A549 (cell line): ENCODE measurements at regions not wholly inside any gene's neighbourhood (a gene's known extent, or its start where the extent isn't known, plus 50 kb on each side); places are given as distances from the start of the nearest gene placed in this dataset.

Experiments
- ATAC-seq, 2 experiments: fragments of 200-7000 bp in 1 of 2; fragments of >200 bp in 1 of 2; cut with Nextera tagmentation in 1 of 2; cut with Tn5 transposase in 1 of 2; 3 replicates each; pipeline versions ENCODE4 v1.8.0 to v1.9.1; 2018 to 2020; ENCODE audit warnings: mild to moderate bottlenecking in 1 of 2, moderate library complexity in 1 of 2
- CTCF ChIA-PET: fragments of 300-600 bp; sonication (Branson Sonifier 250); formaldehyde crosslinking; extraction: SDS; loops from one replicate; lab custom pipeline; 2021; ENCODE audit warnings: antibody characterized with exemption, inconsistent platforms; lab: Yijun Ruan, JAX
- POLR2A ChIA-PET: fragments of 350-600 bp; formaldehyde crosslinking; extraction: SDS; loops from one replicate; lab custom pipeline; 2021; ENCODE audit warnings: antibody characterized with exemption, inconsistent platforms; lab: Yijun Ruan, JAX
- DNase-seq, 2 experiments: peaks; one replicate each; pipeline versions ENCODE4 v3.0.0 to v3.0.0-alpha.2; 2011 to 2016; ENCODE audit warnings: low read depth in 1 of 2, low spot score in 1 of 2
- FAIRE-seq: peaks from 2 replicates; lab custom pipeline; 2011; peaks lifted over from hg19 to GRCh38; lab: Jason Lieb, UNC
- H3K27ac ChIP-seq, 2 experiments: fragments of >200 bp; sonication (Bioruptor Twin); formaldehyde crosslinking; 3 replicates each; pipeline ENCODE4 v1.5.1; 2016 to 2017
- H3K4me1 ChIP-seq: fragments of >200 bp; sonication (Bioruptor Twin); formaldehyde crosslinking; 3 replicates; pipeline ENCODE4 v1.6.1; 2016
- H3K4me2 ChIP-seq: fragments of >200 bp; sonication (Bioruptor Twin); formaldehyde crosslinking; 3 replicates; pipeline ENCODE4 v1.6.1; 2016
- H3K4me3 ChIP-seq: fragments of >200 bp; sonication (Bioruptor Twin); formaldehyde crosslinking; 3 replicates; pipeline ENCODE4 v1.5.1; 2016
- H3K9me3 ChIP-seq: fragments of >200 bp; sonication (Bioruptor Twin); formaldehyde crosslinking; 3 replicates; pipeline ENCODE4 v1.6.1; 2016
- BCL3 ChIP-seq: fragments of >200 bp; sonication (Bioruptor Twin); formaldehyde crosslinking; IDR thresholded peaks from 3 replicates; pipeline ENCODE4 v1.6.1; 2016
- BHLHE40 ChIP-seq: IDR thresholded peaks from 2 replicates; pipeline ENCODE4 v1.6.1; 2012; ENCODE audit warnings: low read depth, low read length, inconsistent platforms
- CBX2 ChIP-seq: fragments of 200-600 bp; sonication (generic); IDR thresholded peaks from 2 replicates; pipeline ENCODE4 v1.6.1; 2016; ENCODE audit warnings: low read depth, mild to moderate bottlenecking, borderline replicate concordance
- CEBPB ChIP-seq, 2 experiments: fragments of >200 bp in 1 of 2; sonication (Bioruptor Twin) in 1 of 2; formaldehyde crosslinking in 1 of 2; IDR thresholded peaks; 2 replicates each; pipeline ENCODE4 v1.6.1; 2012 to 2016
- CHD4 ChIP-seq: fragments of 200-600 bp; sonication (generic); IDR thresholded peaks from 2 replicates; pipeline ENCODE4 v1.6.1; 2016; ENCODE audit warnings: antibody characterized with exemption, mild to moderate bottlenecking, borderline replicate concordance
- CTCF ChIP-seq: fragments of >200 bp; sonication (Bioruptor Twin); formaldehyde crosslinking; IDR thresholded peaks from 3 replicates; pipeline ENCODE4 v1.5.1; 2016
- E2F6 ChIP-seq: IDR thresholded peaks from 2 replicates; pipeline ENCODE4 v1.6.1; 2012; ENCODE audit warnings: low read depth, borderline replicate concordance
- ELK1 ChIP-seq: fragments of 150-350 bp; IDR thresholded peaks from 2 replicates; pipeline ENCODE4 v1.6.1; 2014; ENCODE audit warnings: low read depth, mild to moderate bottlenecking, low read length
- EP300 ChIP-seq, 2 experiments: fragments of >200 bp; sonication (Bioruptor Twin); formaldehyde crosslinking; IDR thresholded peaks; 2 replicates in 1 of 2; 3 replicates in 1 of 2; pipeline ENCODE4 v1.6.1; 2016 to 2017
- FOSB ChIP-seq: fragments of 250-450 bp; sonication (Bioruptor Pico); IDR thresholded peaks from 2 replicates; pipeline ENCODE4 v1.5.0; 2020; ENCODE audit warnings: mild to moderate bottlenecking, moderate library complexity
- FOXS1 ChIP-seq: fragments of 250-450 bp; sonication (Bioruptor Pico); IDR thresholded peaks from 2 replicates; pipeline ENCODE4 v1.5.0; 2020; ENCODE audit warnings: mild to moderate bottlenecking, moderate library complexity
- GATA3 ChIP-seq: IDR thresholded peaks from 2 replicates; pipeline ENCODE4 v1.6.1; 2012; ENCODE audit warnings: borderline replicate concordance
- HDAC2 ChIP-seq: fragments of 200-600 bp; sonication (generic); IDR thresholded peaks from 2 replicates; pipeline ENCODE4 v1.6.1; 2016
- HES2 ChIP-seq: fragments of >200 bp; sonication (Bioruptor Twin); formaldehyde crosslinking; IDR thresholded peaks from 2 replicates; pipeline ENCODE4 v1.6.1; 2016
- HEYL ChIP-seq: fragments of 250-450 bp; sonication (Bioruptor Pico); IDR thresholded peaks from 2 replicates; pipeline ENCODE4 v1.8.0; 2021; ENCODE audit warnings: mild to moderate bottlenecking, moderate library complexity
- HMGXB4 ChIP-seq: fragments of 250-450 bp; sonication (Bioruptor Pico); IDR thresholded peaks from 2 replicates; pipeline ENCODE4 v1.5.0; 2021; ENCODE audit warnings: mild to moderate bottlenecking, moderate library complexity, borderline replicate concordance
- JUN ChIP-seq, 2 experiments: fragments of >200 bp; sonication (Bioruptor Twin); formaldehyde crosslinking; IDR thresholded peaks; 2 replicates in 1 of 2; 3 replicates in 1 of 2; pipeline ENCODE4 v1.6.1; 2016 to 2017
- KDM5A ChIP-seq: fragments of 200-600 bp; sonication (generic); IDR thresholded peaks from 2 replicates; pipeline ENCODE4 v1.6.1; 2016; ENCODE audit warnings: antibody characterized with exemption, mild to moderate bottlenecking
- MAZ ChIP-seq: fragments of 150-350 bp; IDR thresholded peaks from 2 replicates; pipeline ENCODE4 v1.6.1; 2014; ENCODE audit warnings: antibody characterized with exemption, low read depth, low read length, borderline replicate concordance
- MYC ChIP-seq: IDR thresholded peaks from 2 replicates; pipeline ENCODE4 v1.6.1; 2012; ENCODE audit warnings: mild to moderate bottlenecking, inconsistent platforms, low read length, improper control_type of control experiment, borderline replicate concordance
- NPAS2 ChIP-seq: fragments of 250-450 bp; sonication (Bioruptor Pico); IDR thresholded peaks from 2 replicates; pipeline ENCODE4 v1.8.0; 2022; ENCODE audit warnings: mild to moderate bottlenecking, moderate library complexity, borderline replicate concordance
- NR3C1 ChIP-seq: fragments of >200 bp; sonication (Bioruptor Twin); formaldehyde crosslinking; IDR thresholded peaks from 3 replicates; pipeline ENCODE4 v1.6.1; 2017
- POLR2A ChIP-seq: IDR thresholded peaks from 2 replicates; pipeline ENCODE4 v1.6.1; 2012; ENCODE audit warnings: mild to moderate bottlenecking, low read length
- RAD21 ChIP-seq, 2 experiments: fragments of >200 bp in 1 of 2; sonication (Bioruptor Twin) in 1 of 2; formaldehyde crosslinking in 1 of 2; IDR thresholded peaks in 1 of 2; conservative IDR thresholded peaks in 1 of 2; 2 replicates in 1 of 2; 3 replicates in 1 of 2; pipeline ENCODE4 v1.6.1; 2012 to 2018; ENCODE audit warnings: inconsistent platforms in 1 of 2
- SMC3 ChIP-seq: fragments of >200 bp; sonication (Bioruptor Twin); formaldehyde crosslinking; IDR thresholded peaks from 3 replicates; pipeline ENCODE4 v1.6.1; 2018; ENCODE audit warnings: inconsistent platforms
- SREBF2 ChIP-seq: fragments of 450-650 bp; IDR thresholded peaks from 2 replicates; pipeline ENCODE4 v1.6.1; 2014; ENCODE audit warnings: mild to moderate bottlenecking, moderate library complexity
- TFCP2L1 ChIP-seq: fragments of 250-450 bp; sonication (Bioruptor Pico); IDR thresholded peaks from 2 replicates; pipeline ENCODE4 v1.5.0; 2021; ENCODE audit warnings: mild to moderate bottlenecking
- USF2 ChIP-seq: fragments of 450-650 bp; IDR thresholded peaks from 2 replicates; pipeline ENCODE4 v1.6.1; 2014; ENCODE audit warnings: antibody characterized with exemption
- WGBS: methylation state at CpG from one replicate; pipeline ENCODE4 v1.1.6; 2017; ENCODE audit errors: missing lambda C conversion rate; 5-methylcytosine and 5-hydroxymethylcytosine counted together

- Histone ChIP-seq H3K9me3 (no peaks in the 10 kb centered on the region), H3K27ac (no peak overlapping the region), H3K4me1 (no peaks in the 10 kb centered on the region), H3K4me2 (no peak overlapping the region)
- CTCF ChIA-PET: no interaction called here
- DNase-seq: no peak
- no peak for FAIRE-seq
- no peak for ATAC-seq
- 26% methylated on average over 6 of the region's 7 CpGs for WGBS
- TF ChIP-seq FOXS1 (CRISPR knock-in tag) (no peak), EP300 (IDR thresholded peaks at IDR 0.05) (no peak), KDM5A (no peak), CEBPB (IDR thresholded peaks at IDR 0.05) (no peak), MAZ (no peak), SMC3 (no peak), MYC (no peak), HEYL (CRISPR knock-in tag) (no peak), FOSB (no peak), CBX2 (no peak), HMGXB4 (CRISPR knock-in tag) (no peak), SREBF2 (no peak), E2F6 (no peak), TFCP2L1 (no peak), POLR2A (no peak), HDAC2 (no peak), HES2 (no peak)
- TF ChIP-seq, all 56 proteins: peak for 0
- POLR2A ChIA-PET: no interaction called here
- H3K4me3 ChIP-seq: no peak overlapping the region
Observed at GRCh38 chr4:108446556-108446955, 173.8 kb upstream of the RPL34 start.

- ChIA-PET CTCF (no interaction called here), POLR2A (no interaction called here)
- TF ChIP-seq ELK1 (no peak), JUN (IDR thresholded peaks at IDR 0.05) (no peak), NR3C1 (no peak), BCL3 (no peak)
- 10% methylated on average over 2 of the region's 2 CpGs for WGBS
- FAIRE-seq (no peak), ATAC-seq (no peak), DNase-seq (no peak)
- H3K4me2 ChIP-seq: no peak overlapping the region
- no peaks in the 10 kb centered on the region for H3K4me1 ChIP-seq
- H3K9me3 ChIP-seq: no peaks in the 10 kb centered on the region
- H3K27ac ChIP-seq: no peak overlapping the region
- no peak overlapping the region for H3K4me3 ChIP-seq
Observed at GRCh38 chr4:108445716-108446115, 174.7 kb upstream of the RPL34 start.

- CTCF ChIA-PET: no interaction called here
- 13% methylated on average over 3 of the region's 3 CpGs for WGBS
- Histone ChIP-seq H3K4me3 (no peak overlapping the region), H3K9me3 (no peaks in the 10 kb centered on the region), H3K4me2 (no peak overlapping the region), H3K4me1 (no peaks in the 10 kb centered on the region), H3K27ac (no peak overlapping the region)
- no peak for ATAC-seq
- POLR2A ChIA-PET: no interaction called here
- FAIRE-seq: no peak
- DNase-seq: no peak
- no peak for TF ChIP-seq E2F6
- TF ChIP-seq CHD4: no peak
- TF ChIP-seq BHLHE40: no peak
- TF ChIP-seq MAZ: no peak
- no peak for TF ChIP-seq GATA3
- TF ChIP-seq CTCF: no peak
- no peak for TF ChIP-seq KDM5A
- no peak for TF ChIP-seq RAD21 (conservative IDR thresholded peaks at IDR 0.05 in 1 of 2, IDR thresholded peaks at IDR 0.05 in 1 of 2)
- TF ChIP-seq TFCP2L1: no peak
- no peak for TF ChIP-seq USF2
- no peak for TF ChIP-seq CEBPB (IDR thresholded peaks at IDR 0.05)
- no peak for TF ChIP-seq NPAS2 (CRISPR knock-in tag)
Observed at GRCh38 chr4:108443585-108443984, 176.8 kb upstream of the RPL34 start.
